Hypothalamus (tissue), 51 donors: ENCODE measurements at regions not wholly inside any gene's neighbourhood (a gene's known extent, or its start where the extent isn't known, plus 50 kb on each side); places are given as distances from the start of the nearest gene placed in this dataset.

Source experiments
- DNase-seq, 51 donors: peaks; one replicate each; lab custom pipeline; 2025; lab: John Stamatoyannopoulos, UW

DNA sequence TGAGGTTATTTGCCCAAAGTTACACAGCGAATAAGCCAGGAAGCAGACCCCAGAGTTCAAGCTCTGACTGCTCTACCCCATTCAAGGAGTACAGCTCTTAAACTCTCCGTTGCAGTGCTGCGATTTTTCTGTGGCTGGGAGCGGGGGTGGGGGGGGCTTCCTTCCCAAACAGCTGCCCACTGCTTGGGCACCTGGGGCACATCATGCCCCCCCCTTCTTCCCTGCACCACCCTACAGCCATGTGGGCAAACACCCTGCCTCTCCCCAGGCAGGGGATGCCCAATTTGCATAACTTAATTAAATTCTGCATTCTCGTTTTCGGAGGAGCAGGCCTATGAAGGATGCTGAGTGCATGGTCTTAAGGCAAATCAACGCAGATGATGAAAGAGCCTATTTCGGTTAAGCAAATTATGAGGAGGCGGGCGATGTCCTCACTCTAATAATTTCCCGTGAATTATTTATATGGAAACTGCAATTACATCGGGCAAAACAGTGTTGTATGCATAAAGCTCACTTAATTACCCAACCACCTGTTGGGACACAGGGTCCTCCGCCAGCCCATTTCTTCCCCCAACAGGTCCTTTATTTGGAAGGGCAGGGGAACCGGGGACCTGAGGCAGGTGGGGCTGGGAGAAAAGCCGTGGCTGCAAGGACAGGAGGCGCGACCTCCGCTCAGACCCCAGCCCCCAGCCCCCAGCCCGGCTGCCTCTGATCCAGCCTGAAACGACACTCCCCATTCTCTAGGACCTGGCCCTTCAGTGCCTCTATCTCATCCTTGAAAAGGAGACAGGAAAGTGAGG, 610.5 kb downstream of the BUD13 start:
- DNase-seq: no peak

DNA sequence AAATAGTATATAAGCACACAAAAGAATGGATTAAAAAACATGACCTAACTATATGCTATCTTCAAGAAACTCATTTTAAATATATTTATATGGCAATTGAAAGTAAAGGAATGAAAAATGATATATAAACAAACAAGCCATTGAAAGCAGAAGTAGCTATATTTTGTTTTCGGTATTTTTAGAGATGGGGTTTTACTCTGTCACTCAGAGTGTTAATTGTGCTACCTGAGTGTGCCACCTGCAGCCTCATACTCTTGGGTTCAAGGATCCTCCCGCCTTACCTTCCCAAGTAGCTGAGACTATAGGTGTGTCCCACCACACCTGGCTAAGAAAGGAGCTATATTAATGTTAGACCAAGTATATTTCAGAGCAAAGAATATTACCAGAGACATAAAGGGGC, 624.1 kb downstream of the BUD13 start:
- no peak for DNase-seq

DNA sequence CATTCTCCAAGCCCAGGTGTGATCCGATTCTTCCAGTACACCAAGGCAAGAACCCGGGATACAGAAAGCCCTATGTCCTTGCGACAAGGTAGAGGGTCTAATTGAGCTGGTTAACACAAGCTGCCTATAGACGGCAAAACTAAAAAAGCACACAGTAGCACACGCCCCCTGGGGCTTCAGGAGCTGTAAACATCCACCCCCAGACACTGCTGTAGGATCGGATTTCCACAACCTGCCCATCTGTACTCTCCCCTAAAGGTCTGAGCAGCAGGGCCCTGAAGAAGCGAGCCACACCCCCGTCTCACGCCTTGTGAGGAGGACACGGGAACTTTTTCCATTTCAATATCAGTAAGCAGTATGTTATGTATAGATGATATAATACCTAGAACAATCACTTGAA, 624.7 kb downstream of the BUD13 start:
- no peak for DNase-seq

DNA sequence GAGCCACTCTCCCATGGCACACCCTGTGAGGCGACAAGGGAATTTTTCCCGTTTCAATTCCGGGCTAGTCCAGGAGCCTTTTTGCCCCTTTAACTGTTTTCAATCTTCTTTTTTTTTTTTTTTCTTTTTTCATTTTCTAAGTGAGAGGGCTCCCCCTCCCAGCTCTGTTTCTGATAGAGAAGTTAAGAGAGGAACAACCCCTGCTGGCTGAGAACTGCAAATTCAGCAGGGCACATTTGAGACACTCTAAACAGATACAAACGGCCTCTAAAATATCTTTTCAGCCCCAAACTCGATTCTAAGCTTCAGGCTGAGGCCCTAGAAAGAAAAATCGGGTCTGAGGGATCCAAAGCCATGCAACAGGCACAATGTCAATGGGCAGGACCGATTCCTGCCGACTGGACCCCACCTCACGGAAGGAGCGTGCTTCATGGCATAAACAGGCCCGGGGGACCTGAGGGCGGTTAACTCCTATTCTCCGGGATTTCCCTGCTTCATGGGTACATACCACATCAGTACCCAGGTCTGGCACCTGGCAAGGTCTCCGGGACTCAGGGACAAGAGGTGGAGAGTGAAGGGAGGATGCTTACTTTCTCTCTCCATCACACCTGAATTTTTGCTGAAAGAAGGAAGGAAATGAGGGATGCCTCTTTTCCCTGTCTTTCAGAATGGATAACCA, 627.5 kb downstream of the BUD13 start:
- no peak for DNase-seq

DNA sequence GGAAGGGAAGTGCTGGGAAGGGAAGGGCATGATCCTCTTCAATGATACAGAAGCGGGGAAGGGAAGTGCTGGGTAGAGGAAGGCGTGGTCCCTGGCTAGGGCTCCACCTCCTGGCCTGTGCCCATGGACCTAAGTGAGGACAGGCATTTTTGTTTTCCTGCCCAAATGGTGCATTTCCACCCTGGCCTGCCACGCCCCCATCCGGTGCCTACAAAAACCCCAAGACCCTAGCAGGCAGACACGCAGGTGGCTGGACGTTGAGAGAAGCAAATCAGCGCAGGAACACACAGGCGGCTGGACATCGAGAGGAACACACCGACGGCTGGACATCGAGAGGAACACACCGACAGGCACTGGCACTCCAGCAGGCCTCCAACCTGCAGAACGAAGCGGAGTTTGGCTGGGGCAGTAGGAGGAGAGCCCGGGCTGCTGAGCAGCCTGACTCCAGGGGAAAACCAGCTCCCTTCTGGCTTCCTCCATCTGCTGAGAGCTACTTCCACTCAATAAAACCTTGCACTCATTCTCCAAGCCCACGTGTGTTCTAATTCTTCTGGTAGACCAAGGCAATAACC, 628.3 kb downstream of the BUD13 start:
- DNase-seq: peak in 1 of 51 donors; percentile 34

DNA sequence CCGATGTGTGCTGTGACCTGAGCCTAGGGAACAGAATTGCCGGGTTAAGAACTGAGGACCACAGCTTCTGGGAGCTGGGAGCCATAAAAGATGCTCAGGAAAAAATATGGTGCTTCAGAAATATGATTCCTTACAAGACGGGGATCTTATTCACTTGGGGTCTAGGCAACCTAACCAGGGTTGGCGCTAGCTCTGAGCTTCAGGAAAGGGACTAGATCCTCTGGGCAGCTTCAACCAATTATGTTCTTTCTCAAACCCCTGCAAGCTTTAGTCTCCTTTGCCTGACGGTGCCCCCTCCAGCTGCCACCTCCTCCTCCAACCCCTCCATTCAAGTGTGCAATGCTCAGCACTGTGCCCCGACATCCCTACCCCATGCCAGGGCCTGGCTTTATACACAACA, 634.1 kb upstream of the CADM1 start:
- DNase-seq: no peak

DNA sequence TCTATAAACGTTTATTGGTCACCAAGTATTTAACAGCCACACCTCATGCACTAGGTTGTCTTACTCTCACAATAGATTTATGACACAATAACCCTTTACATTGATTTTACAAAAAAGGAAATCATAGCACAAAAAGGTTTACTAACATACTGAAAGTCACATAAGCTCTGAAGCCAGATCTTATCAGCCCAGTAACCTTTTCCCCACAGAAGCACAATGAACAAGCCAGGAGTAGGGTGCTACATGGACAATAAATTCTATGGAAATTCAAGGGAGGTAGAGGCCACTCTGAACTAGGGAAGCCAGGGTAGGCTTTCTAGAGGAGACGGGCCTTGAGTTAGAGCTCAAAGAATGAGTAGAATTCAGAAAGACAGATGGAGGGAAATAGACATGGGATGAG, 633.5 kb upstream of the CADM1 start:
- DNase-seq: no peak

DNA sequence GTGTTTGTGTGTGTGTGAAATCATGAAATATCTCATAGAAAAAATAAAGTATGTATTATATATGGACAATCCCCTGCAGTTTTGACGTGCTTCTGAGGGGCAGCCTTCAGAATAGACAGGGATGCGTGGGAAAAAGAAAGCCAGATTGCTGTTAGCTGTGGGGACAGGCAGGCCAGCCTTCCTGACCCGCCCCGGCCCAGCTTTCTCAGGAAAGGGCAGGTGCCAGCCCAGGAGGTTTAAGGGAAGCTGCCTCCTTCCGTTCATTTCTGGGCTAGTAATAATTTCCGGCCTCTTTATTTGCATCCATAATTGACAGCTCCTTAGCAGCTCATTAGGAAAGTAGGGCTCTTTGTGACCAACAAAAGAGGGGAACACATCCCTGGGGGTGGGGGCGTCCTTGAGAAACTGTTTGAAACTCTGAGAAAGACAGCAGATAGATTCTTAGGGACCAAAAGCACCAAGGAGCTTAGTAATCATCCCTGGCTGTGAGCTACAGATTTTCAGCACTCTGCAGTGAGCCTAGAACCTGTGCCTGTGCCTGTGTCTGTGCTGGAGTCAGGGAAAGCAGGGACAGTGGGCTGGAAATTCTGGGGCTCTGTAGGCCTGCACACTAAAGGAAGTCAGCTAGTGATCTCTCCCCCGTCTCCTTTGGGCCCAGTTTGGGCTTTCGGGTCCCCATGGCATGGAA, 632.9 kb upstream of the CADM1 start:
- DNase-seq: no peak

DNA sequence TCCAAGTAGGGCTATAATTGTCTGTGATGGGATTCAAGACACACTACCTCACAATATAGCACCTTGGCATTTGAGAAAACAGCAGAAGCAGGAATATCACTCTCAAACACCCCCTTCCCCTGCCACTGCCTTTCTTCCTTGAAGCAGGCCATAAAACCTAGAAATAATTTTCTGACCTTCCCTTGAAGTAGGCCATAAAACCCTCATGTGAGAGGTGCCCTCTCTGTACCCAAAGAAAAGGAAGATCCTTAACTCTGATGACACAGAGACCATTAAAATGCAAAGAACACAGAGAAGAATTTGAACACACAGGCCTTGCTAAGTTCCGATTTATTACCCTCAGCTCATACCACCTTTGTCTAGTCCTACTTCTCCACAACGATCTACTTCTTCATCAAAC, 631.7 kb upstream of the CADM1 start:
- no peak for DNase-seq

DNA sequence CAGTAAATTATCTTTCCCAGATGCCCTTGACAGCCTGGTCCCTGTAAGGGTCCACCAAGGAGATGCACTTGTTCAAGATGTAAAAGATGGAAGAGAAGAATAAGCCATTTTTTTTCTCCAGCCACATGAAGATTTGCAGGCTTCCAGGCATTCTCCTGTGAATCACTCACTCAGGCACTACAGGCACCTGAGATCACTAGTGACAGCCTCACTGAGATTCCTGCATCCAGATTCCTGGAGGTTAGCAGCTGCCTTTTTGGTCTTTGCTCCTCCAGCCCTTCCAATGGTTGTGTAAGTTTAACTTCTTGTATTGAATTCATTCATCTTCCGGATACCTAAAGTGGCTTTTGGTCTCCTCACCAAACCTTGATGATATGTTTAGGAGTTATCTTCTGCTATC, 630.2 kb upstream of the CADM1 start:
- no peak for DNase-seq

DNA sequence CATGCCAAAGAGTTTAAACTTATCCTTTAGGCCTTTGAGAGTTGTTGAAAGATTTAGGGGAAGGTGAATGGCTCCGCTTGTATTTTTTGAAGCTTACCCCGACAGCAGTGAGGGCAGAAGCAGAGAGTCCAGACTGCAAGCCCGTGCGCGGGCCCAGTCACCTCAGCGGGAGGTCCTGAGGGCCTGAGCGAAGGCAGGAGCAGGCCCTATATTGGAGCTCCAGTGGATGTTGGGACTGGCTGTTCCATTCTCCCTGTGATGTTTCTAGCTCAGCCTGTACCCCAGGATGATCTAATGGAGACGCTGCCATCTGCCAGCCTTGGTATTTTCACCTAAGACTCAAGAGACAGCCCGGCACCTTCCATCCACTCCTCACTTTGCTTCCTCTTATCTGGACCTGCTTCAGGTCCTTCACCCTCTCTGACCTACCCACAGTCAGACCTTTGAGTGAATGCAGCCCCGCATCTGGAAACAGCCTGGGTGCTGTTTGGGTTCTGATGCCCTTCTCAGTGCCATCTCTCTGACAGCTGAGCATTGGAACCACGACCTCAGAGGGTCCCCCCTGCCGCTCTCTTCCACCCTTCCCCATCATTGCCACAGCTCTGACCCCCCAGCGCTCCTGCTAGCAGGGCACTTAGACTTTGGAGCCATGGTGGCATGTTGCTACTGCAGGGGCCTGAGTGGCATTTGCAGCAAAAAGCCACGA, 628.2 kb upstream of the CADM1 start:
- no peak for DNase-seq

DNA sequence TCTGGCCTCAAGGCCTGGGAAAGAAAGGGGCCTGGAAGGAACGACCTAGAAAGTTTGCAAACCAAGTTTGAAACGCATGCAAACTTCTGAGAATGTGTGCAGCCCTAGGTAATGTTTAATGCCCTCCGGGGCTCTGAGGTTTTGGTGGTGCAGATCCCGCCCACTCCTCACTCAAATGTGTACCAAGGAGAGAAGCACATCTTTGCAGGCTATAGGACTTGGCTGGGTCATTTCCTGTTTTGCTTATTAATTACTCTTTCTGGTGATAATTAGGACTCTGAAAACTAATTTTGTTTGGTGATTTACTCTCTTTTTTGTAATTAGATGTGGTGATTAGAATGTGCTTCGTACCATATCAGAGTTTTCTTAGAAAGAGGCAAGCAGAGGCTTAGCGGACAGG, 625.9 kb upstream of the CADM1 start:
- DNase-seq: no peak

DNA sequence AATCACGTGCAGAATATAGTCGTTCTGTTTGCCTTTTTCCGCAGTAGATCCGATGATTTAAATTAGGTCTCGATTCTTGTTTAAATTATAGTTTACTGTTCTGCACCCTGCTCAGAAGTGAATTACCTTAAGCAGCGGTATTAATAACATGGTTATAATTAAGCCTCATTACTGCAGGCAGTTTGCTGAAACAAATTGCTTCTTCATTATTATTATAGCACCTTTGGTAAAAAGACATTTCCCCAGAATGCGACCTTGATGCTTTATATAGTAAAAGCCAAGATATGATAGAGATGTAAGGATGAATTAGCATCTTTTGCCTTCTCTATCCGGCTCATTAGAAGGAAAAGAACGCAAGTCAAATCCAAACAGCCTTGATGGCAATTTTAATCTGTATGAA, 625.2 kb upstream of the CADM1 start:
- no peak for DNase-seq

DNA sequence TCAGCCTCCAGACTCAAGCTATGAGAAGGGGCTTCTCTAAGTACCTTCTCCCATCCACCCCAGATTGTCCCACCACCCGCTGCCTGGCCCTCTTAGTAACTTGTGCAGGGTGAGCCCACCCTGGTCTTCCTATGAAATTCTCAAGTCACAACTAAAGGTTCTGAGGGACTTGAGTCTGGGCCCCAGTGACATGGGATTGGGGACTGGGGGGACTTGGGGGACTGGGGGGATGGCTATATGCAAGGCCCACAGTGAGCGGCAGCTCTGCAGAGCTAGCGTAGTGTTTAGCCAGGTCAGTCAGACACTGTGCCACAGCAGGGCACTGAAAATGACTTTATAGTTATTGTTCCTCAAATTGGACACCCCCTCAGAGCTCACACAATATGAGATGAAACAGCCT, 622.3 kb upstream of the CADM1 start:
- no peak for DNase-seq

DNA sequence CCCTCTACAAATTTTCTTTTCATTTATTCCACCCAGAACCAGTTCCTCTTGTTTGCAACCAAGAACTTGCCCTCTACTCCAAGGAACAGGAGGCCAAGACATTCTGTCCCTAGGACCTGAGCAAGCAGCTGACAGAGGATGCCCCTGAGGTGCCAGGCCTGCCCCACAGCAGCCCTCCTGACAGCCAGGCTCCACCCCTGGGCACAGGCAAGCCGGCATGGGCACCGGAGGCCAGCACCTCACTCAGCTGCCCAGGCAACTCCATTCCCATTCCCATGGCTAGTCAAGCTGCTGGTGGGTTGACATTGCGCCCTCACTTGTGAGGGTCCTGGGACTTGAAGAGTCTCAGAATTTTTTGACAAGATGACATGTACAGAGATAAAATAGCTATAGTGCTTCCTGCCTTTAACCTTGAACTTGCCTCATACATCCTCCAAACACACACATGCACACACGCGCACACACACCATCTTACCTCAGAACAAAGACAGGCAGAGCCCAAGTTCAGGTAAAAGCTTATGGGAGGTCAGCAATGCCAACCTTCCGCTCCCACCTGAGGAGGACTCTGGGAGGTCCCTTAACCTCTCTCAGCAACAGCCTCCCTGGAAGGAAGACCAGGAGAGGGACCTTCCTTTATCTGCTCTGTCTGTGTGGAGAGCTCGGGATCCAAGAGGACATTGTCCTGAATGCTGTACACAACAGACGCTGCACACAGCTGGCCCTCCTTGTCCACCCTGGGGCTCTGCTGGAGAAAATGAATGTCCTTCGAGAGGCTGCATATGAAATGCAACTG, 620.9 kb upstream of the CADM1 start:
- DNase-seq: no peak

DNA sequence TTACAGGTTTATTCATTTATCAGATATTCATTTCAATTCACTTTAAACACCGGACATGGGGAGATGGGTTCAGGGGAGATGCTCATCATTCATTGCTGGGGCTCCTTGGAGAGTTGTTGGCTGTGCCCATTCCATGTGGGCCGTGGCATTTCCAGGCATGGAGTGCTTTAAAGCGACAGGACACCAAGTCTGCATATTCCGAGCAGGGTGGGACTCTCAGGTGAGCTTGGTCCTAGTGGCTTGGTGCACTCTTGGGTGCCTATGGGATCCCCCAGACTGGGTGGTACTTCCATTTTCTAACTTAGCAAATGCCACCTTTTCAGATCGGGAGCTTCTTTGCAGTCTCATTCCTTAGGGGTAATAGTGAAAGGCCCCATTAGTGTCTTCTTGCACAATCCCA, 619.5 kb upstream of the CADM1 start:
- DNase-seq: no peak

DNA sequence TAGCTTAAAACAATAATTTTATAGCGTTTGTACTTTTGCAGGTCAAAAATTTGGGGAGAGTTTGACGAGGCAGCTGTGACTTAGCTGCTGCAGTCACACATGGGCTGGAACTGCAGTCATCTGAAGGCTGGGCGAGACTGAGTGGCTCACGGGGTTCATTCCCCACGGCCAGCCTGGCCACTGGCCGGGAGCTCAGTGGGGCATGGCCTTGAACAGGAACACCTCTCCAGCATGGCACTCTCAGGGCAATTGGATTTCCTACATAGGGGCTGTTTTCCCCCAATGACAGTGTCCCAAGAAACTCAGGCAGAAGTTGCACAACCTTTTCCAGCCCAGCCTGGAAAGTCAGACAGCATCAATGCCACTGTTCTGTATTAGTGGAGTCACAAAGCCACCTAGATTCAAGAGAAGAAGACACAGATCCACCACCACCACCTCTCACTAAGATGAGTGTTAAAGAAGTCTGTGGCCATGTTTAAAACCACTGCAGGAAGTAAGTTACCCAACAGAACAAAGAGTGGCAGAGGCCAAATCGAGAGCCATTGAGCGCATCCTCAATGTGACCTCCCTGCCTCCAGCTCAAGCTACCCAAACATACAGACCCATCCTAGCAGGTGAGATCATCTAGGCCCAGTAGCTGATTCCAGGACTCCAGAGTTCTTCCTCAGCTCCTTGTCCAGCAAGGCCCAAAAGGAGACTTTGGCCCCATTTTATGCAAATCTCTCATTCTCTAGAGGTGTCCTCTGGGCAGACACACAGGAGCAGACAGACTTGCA, 618.7 kb upstream of the CADM1 start:
- no peak for DNase-seq

DNA sequence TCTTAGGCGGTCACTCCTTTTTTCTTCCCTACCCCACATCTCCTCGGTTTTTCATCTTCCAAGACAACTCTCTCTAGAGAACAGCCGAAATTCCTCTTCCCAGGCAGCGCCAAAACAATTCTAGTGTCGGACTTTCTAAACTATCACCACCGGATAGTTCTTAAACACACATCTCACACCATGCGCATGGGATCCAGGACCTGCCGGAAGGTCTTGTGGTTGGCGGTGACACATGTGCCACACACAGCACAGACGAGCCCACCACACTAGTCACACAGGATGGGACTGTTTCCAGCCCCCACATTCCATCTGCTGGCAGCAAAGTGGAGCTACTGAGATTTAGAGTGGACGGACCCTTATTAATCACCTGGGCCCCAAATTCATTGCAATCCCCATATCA, 614.9 kb upstream of the CADM1 start:
- DNase-seq: no peak

DNA sequence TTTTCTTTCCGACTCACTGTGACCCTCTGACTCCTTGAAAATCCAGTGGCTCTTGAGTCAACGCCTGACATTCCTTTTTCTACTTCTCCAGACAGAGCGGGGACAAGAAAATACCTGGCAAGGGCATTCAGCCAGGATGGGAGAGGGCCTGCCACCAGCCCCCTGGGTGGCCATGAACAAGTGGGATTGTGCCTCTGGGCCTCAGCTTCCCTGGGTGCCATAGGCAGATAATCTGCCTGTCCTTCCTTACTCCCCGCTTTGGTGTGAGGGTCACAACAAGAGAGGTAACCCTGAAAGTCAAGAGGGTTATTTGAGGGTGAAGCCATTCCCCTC, 613.9 kb upstream of the CADM1 start:
- no peak for DNase-seq
